HepG2 (cell line): ENCODE measurements at regions not wholly inside any gene's neighbourhood (a gene's known extent, or its start where the extent isn't known, plus 50 kb on each side); places are given as distances from the start of the nearest gene placed in this dataset.

Source experiments
- CREM ChIP-seq, 2 experiments: sonication (generic) in 1 of 2; formaldehyde crosslinking in 1 of 2; IDR thresholded peaks; 2 replicates each; pipeline versions ENCODE4 v1.4.0 to v1.6.1; 2016 to 2020; ENCODE audit warnings: antibody characterized with exemption in 1 of 2, mild to moderate bottlenecking in 1 of 2, missing genetic modification reagents in 1 of 2
- SAP130 ChIP-seq: IDR thresholded peaks from 2 replicates; pipeline ENCODE4 v1.6.1; 2016; ENCODE audit warnings: low read depth
- ZNF496 ChIP-seq: sonication (generic); formaldehyde crosslinking; IDR thresholded peaks from 2 replicates; pipeline ENCODE4 v1.8.1; 2023; ENCODE audit warnings: mild to moderate bottlenecking, moderate library complexity, missing genetic modification reagents; ENCODE audit not compliant: insufficient replicate concordance
- ZNF552 ChIP-seq: sonication (generic); formaldehyde crosslinking; IDR thresholded peaks from 2 replicates; pipeline ENCODE4 v1.9.0; 2022; ENCODE audit warnings: missing genetic modification reagents, mild to moderate bottlenecking, borderline replicate concordance
- TF ChIP-seq, protein P1 (sequence below): sonication (generic); formaldehyde crosslinking; IDR thresholded peaks from one replicate; pipeline ENCODE4 v1.5.1; 2020; ENCODE audit warnings: mild to moderate bottlenecking, missing genetic modification reagents; ENCODE audit errors: not compliant biosample characterization
- TF ChIP-seq, protein P2 (sequence below): sonication (generic); formaldehyde crosslinking; IDR thresholded peaks from 2 replicates; pipeline ENCODE4 v1.4.0; 2020; ENCODE audit warnings: missing genetic modification reagents, borderline replicate concordance
- TF ChIP-seq, protein P3 (sequence below): sonication (generic); formaldehyde crosslinking; conservative IDR thresholded peaks from 2 replicates; pipeline ENCODE4 v1.4.0; 2020; ENCODE audit warnings: mild to moderate bottlenecking, missing genetic modification reagents, moderate library complexity
- TF ChIP-seq, protein P4 (sequence below): sonication (generic); formaldehyde crosslinking; IDR thresholded peaks from 2 replicates; pipeline ENCODE4 v1.4.0; 2020; ENCODE audit warnings: missing genetic modification reagents, mild to moderate bottlenecking, borderline replicate concordance
- TF ChIP-seq, protein P5 (sequence below): IDR thresholded peaks from 2 replicates; pipeline ENCODE4 v1.4.0; 2020; ENCODE audit warnings: mild to moderate bottlenecking, missing genetic modification reagents

DNA sequence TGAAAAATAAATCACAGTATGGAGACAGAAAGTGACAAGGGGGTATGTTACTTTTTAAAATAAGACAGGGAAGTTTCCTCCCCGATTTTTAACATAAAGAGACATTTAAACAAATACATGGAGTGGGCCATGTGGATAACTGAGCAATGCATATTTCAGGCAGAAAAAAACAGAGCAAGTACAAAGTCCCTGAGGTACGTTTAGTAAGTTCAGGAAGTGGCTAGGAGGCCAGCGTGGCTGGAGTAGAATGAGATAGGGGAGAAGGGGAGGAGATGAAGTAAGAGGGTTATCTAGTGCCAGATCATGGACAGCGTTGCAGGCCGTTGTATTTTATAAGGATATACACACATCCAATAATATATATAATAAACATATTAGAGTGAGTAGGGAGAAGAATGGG, 84.2 kb upstream of the ELL2 start (continued):
- TF ChIP-seq, protein P1, sequence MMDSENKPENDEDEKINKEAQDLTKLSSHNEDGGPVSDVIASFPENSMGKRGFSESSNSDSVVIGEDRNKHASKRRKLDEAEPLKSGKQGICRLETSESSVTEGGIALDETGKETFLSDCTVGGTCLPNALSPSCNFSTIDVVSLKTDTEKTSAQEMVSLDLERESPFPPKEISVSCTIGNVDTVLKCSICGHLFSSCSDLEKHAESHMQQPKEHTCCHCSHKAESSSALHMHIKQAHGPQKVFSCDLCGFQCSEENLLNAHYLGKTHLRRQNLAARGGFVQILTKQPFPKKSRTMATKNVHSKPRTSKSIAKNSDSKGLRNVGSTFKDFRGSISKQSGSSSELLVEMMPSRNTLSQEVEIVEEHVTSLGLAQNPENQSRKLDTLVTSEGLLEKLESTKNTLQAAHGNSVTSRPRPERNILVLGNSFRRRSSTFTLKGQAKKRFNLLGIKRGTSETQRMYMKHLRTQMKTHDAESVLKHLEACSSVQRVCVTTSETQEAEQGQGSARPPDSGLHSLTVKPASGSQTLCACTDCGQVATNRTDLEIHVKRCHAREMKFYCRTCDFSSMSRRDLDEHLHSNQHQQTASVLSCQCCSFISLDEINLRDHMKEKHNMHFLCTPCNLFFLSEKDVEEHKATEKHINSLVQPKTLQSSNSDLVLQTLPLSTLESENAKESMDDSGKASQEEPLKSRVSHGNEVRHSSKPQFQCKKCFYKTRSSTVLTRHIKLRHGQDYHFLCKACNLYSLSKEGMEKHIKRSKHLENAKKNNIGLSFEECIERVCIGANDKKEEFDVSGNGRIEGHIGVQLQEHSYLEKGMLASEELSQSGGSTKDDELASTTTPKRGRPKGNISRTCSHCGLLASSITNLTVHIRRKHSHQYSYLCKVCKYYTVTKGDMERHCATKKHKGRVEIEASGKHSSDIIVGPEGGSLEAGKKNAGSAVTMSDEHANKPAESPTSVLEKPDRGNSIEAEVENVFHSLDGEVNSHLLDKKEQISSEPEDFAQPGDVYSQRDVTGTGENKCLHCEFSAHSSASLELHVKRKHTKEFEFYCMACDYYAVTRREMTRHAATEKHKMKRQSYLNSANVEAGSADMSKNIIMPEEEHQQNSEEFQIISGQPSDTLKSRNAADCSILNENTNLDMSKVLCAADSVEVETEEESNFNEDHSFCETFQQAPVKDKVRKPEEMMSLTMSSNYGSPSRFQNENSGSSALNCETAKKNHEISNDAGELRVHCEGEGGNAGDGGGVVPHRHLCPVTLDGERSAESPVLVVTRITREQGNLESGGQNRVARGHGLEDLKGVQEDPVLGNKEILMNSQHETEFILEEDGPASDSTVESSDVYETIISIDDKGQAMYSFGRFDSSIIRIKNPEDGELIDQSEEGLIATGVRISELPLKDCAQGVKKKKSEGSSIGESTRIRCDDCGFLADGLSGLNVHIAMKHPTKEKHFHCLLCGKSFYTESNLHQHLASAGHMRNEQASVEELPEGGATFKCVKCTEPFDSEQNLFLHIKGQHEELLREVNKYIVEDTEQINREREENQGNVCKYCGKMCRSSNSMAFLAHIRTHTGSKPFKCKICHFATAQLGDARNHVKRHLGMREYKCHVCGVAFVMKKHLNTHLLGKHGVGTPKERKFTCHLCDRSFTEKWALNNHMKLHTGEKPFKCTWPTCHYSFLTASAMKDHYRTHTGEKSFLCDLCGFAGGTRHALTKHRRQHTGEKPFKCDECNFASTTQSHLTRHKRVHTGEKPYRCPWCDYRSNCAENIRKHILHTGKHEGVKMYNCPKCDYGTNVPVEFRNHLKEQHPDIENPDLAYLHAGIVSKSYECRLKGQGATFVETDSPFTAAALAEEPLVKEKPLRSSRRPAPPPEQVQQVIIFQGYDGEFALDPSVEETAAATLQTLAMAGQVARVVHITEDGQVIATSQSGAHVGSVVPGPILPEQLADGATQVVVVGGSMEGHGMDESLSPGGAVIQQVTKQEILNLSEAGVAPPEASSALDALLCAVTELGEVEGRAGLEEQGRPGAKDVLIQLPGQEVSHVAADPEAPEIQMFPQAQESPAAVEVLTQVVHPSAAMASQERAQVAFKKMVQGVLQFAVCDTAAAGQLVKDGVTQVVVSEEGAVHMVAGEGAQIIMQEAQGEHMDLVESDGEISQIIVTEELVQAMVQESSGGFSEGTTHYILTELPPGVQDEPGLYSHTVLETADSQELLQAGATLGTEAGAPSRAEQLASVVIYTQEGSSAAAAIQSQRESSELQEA, result no peak
- TF ChIP-seq, protein P2, sequence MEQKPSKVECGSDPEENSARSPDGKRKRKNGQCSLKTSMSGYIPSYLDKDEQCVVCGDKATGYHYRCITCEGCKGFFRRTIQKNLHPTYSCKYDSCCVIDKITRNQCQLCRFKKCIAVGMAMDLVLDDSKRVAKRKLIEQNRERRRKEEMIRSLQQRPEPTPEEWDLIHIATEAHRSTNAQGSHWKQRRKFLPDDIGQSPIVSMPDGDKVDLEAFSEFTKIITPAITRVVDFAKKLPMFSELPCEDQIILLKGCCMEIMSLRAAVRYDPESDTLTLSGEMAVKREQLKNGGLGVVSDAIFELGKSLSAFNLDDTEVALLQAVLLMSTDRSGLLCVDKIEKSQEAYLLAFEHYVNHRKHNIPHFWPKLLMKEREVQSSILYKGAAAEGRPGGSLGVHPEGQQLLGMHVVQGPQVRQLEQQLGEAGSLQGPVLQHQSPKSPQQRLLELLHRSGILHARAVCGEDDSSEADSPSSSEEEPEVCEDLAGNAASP (CRISPR knock-in tag), result no peak
- TF ChIP-seq, protein P3, sequence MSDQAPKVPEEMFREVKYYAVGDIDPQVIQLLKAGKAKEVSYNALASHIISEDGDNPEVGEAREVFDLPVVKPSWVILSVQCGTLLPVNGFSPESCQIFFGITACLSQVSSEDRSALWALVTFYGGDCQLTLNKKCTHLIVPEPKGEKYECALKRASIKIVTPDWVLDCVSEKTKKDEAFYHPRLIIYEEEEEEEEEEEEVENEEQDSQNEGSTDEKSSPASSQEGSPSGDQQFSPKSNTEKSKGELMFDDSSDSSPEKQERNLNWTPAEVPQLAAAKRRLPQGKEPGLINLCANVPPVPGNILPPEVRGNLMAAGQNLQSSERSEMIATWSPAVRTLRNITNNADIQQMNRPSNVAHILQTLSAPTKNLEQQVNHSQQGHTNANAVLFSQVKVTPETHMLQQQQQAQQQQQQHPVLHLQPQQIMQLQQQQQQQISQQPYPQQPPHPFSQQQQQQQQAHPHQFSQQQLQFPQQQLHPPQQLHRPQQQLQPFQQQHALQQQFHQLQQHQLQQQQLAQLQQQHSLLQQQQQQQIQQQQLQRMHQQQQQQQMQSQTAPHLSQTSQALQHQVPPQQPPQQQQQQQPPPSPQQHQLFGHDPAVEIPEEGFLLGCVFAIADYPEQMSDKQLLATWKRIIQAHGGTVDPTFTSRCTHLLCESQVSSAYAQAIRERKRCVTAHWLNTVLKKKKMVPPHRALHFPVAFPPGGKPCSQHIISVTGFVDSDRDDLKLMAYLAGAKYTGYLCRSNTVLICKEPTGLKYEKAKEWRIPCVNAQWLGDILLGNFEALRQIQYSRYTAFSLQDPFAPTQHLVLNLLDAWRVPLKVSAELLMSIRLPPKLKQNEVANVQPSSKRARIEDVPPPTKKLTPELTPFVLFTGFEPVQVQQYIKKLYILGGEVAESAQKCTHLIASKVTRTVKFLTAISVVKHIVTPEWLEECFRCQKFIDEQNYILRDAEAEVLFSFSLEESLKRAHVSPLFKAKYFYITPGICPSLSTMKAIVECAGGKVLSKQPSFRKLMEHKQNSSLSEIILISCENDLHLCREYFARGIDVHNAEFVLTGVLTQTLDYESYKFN (CRISPR knock-in tag), result 0 out of 2 replicates have a peak, but pooled peaks have one; percentile 28
- TF ChIP-seq CREM (IDR thresholded peaks at IDR 0.05) (0 out of 2 replicates have a peak, but pooled peaks have one; percentile 19), CREM (CRISPR knock-in tag; IDR thresholded peaks at IDR 0.05) (no peak), ZNF552 (no peak), SAP130 (CRISPR knock-in tag) (0 out of 2 replicates have a peak, but pooled peaks have one; percentile 11), ZNF496 (CRISPR knock-in tag) (no peak)
- TF ChIP-seq, protein P4, sequence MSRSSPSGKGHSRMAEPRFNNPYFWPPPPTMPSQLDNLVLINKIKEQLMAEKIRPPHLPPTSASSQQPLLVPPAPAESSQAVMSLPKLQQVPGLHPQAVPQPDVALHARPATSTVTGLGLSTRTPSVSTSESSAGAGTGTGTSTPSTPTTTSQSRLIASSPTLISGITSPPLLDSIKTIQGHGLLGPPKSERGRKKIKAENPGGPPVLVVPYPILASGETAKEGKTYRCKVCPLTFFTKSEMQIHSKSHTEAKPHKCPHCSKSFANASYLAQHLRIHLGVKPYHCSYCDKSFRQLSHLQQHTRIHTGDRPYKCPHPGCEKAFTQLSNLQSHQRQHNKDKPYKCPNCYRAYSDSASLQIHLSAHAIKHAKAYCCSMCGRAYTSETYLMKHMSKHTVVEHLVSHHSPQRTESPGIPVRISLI, result peak; percentile 88
- TF ChIP-seq, protein P5, sequence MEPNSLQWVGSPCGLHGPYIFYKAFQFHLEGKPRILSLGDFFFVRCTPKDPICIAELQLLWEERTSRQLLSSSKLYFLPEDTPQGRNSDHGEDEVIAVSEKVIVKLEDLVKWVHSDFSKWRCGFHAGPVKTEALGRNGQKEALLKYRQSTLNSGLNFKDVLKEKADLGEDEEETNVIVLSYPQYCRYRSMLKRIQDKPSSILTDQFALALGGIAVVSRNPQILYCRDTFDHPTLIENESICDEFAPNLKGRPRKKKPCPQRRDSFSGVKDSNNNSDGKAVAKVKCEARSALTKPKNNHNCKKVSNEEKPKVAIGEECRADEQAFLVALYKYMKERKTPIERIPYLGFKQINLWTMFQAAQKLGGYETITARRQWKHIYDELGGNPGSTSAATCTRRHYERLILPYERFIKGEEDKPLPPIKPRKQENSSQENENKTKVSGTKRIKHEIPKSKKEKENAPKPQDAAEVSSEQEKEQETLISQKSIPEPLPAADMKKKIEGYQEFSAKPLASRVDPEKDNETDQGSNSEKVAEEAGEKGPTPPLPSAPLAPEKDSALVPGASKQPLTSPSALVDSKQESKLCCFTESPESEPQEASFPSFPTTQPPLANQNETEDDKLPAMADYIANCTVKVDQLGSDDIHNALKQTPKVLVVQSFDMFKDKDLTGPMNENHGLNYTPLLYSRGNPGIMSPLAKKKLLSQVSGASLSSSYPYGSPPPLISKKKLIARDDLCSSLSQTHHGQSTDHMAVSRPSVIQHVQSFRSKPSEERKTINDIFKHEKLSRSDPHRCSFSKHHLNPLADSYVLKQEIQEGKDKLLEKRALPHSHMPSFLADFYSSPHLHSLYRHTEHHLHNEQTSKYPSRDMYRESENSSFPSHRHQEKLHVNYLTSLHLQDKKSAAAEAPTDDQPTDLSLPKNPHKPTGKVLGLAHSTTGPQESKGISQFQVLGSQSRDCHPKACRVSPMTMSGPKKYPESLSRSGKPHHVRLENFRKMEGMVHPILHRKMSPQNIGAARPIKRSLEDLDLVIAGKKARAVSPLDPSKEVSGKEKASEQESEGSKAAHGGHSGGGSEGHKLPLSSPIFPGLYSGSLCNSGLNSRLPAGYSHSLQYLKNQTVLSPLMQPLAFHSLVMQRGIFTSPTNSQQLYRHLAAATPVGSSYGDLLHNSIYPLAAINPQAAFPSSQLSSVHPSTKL (CRISPR knock-in tag), result peak; percentile 32; the same call in 1 of the 2 replicates
- TF ChIP-seq, all 625 proteins: peak for 23
